Heart left ventricle (tissue), 16 donors: ENCODE measurements at regions not wholly inside any gene's neighbourhood (a gene's known extent, or its start where the extent isn't known, plus 50 kb on each side); places are given as distances from the start of the nearest gene placed in this dataset.

Experiments
- ATAC-seq, 4 donors: fragments of 200-7000 bp; cut with Tn5 transposase; one replicate each; pipeline ENCODE4 v1.9.1; 2020 to 2022; ENCODE audit warnings: moderate library complexity in 4 of 4, mild to moderate bottlenecking in 3 of 4, moderate number of reproducible peaks in 1 of 4
- DNase-seq, 5 donors: peaks; one replicate each; pipeline ENCODE4 v3.0.0-alpha.2; 2020
- H3K27ac ChIP-seq, 12 donors: fragments of 200-600 bp; sonication (generic) in 4 of 12; one replicate each; pipeline versions ENCODE4 v1.5.0 to v1.8.0; 2016 to 2022; ENCODE audit warnings: mild to moderate bottlenecking in 2 of 12
- H3K27me3 ChIP-seq, 9 donors: fragments of 200-600 bp; sonication (generic) in 2 of 9; one replicate each; pipeline versions ENCODE4 v1.5.1 to v1.8.0; 2016 to 2022; ENCODE audit warnings: mild to moderate bottlenecking in 3 of 9
- H3K36me3 ChIP-seq, 9 donors: fragments of 200-600 bp; sonication (generic) in 2 of 9; one replicate each; pipeline versions ENCODE4 v1.5.0 to v1.8.0; 2018 to 2022; ENCODE audit warnings: mild to moderate bottlenecking in 2 of 9
- H3K4me1 ChIP-seq, 12 donors: fragments of 200-600 bp; sonication (generic) in 4 of 12; one replicate each; pipeline versions ENCODE4 v1.5.0 to v1.8.0; 2016 to 2022; ENCODE audit warnings: mild to moderate bottlenecking in 3 of 12
- H3K4me3 ChIP-seq, 12 donors: fragments of 200-600 bp; sonication (generic) in 4 of 12; one replicate each; pipeline versions ENCODE4 v1.5.0 to v1.8.0; 2017 to 2022; ENCODE audit warnings: mild to moderate bottlenecking in 9 of 12, moderate library complexity in 4 of 12
- H3K9me3 ChIP-seq, 12 donors: fragments of 200-600 bp; sonication (generic) in 4 of 12; one replicate each; pipeline versions ENCODE4 v1.5.0 to v1.8.0; 2016 to 2022; ENCODE audit warnings: mild to moderate bottlenecking in 1 of 12
- POLR2A ChIP-seq, 2 donors: fragments of 450-650 bp; IDR thresholded peaks; one replicate each; pipeline ENCODE4 v1.6.1; 2017; ENCODE audit warnings: antibody characterized with exemption in 2 of 2, mild to moderate bottlenecking in 2 of 2, moderate library complexity in 2 of 2
- WGBS, 4 donors: extraction: QIAGEN DNeasy Blood & Tissue Kit in 2 of 4; methylation state at CpG; one replicate each; pipeline versions ENCODE4 v1.1.5 to v1.1.7; 2013 to 2018; 5-methylcytosine and 5-hydroxymethylcytosine counted together
- intact Hi-C, 10 donors: fragments of 100-400 bp; cut with DNase I; formaldehyde crosslinking; loops; one replicate each; pipeline versions ENCODE4 v1.11.1 to v1.14.2; 2022
- TF ChIP-seq, protein P1 (sequence below), 12 donors: fragments of 200-600 bp; sonication (generic) in 4 of 12; IDR thresholded peaks; one replicate each; pipeline versions ENCODE4 v1.5.0 to v1.8.0; 2018 to 2022; ENCODE audit warnings: antibody characterized with exemption in 12 of 12, mild to moderate bottlenecking in 5 of 12
- donor health status: ischemic (EF 13 %, LVEDD 7.1; RV severe dilation, severe dysfunction).
- donor health status: healthy with polysubstance abuse.
- donor health status: DM: no; HTN: yes; CAD: no.
- donor health status: DM: no; HTN: no; CAD: no.
- donor health status: ischemic (EF 25% LVEDD 6.9; RV normal size, moderate dysfunction).
- donor health status: ischemic (EF 25% LVEDD 5.7; RV mildly dilated, moderate dysfunction).
- donor health status: healthy.
- donor health status: DM: yes; HTN: yes; CAD: no.
- donor health status: ischemic (EF 35%, LVEDD 5.7; RV mildly dilated, moderate dysfunction).
- donor health status: nonischemic (EF 11% LVEDD 7.7; RV severe dilation, severe dysfunction).
- donor health status: DM: yes; HTN: yes; CAD: no.
- donor health status: PGD.
- donor health status: ischemic (EF 29% LVEDD 5.4; RV normal size, mild dysfunction).
- donor health status: nonischemic (EF 23%, LVEDD 6.1; RV moderate dilation, normal function).

DNA sequence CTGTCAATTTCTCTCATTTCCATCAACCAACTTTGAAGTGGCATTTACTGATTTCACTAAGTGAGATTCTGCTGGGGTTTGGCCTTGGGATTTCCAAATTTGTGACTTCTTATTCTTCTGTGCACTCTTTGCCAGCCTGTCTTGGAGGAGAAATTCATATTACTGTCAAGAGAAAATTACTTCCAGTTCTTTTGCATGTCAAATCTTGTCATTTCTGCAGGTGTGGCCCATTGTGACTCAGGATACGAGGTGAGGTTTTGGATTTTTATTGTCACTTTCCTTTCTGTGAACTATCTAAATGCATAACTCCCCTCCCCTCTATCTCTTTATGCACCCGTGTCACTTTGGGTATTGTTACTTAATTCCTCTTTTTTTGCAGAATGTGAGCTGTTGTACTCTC is 102.6 kb upstream of the GUCY1A1 start:
- 76 to 88% (median 83%) methylated on average over 2 of the region's 2 CpGs for WGBS, 4 donors
- no peak for DNase-seq
- H3K4me3 ChIP-seq = no peak overlapping the region
- no peaks in the 10 kb centered on the region for H3K36me3 ChIP-seq
- ATAC-seq = no peak
- TF ChIP-seq POLR2A (IDR thresholded peaks at IDR 0.05) = no peak
- TF ChIP-seq, protein P1, sequence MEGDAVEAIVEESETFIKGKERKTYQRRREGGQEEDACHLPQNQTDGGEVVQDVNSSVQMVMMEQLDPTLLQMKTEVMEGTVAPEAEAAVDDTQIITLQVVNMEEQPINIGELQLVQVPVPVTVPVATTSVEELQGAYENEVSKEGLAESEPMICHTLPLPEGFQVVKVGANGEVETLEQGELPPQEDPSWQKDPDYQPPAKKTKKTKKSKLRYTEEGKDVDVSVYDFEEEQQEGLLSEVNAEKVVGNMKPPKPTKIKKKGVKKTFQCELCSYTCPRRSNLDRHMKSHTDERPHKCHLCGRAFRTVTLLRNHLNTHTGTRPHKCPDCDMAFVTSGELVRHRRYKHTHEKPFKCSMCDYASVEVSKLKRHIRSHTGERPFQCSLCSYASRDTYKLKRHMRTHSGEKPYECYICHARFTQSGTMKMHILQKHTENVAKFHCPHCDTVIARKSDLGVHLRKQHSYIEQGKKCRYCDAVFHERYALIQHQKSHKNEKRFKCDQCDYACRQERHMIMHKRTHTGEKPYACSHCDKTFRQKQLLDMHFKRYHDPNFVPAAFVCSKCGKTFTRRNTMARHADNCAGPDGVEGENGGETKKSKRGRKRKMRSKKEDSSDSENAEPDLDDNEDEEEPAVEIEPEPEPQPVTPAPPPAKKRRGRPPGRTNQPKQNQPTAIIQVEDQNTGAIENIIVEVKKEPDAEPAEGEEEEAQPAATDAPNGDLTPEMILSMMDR (IDR thresholded peaks at IDR 0.05) = no peak
- no peaks in the 10 kb centered on the region for H3K9me3 ChIP-seq
- H3K27me3 ChIP-seq = no peaks in the 10 kb centered on the region
- intact Hi-C loops = no loop called here
- H3K4me1 ChIP-seq = no peaks in the 10 kb centered on the region
- H3K27ac ChIP-seq = no peak overlapping the region

DNA sequence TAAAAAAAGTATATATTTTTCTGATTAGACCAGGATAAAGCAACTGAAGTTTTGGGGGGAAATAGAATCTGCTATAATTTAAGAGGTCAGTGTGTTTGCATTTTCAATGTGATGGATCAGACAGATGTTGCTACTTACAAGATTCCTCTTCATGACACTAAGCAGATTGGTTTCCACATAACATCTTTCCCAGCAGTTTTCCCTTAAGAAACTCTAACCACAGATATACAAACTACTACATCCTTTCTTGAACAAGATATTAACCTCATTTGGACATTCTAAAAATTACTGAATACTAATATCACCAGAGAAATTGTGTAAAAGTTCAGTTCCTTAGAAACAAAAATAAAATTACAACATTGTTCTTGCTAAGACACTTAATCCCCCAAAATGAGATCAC is 106.7 kb upstream of the GUCY1A1 start:
- Histone ChIP-seq H3K27ac (no peak overlapping the region), H3K36me3 (no peaks in the 10 kb centered on the region), H3K9me3 (peaks cover 0 to 32% (median 2%) of the 10 kb centered on the region in 12 donors), H3K4me3 (no peak overlapping the region), H3K4me1 (no peaks in the 10 kb centered on the region), H3K27me3 (no peaks in the 10 kb centered on the region)
- ATAC-seq (no peak), DNase-seq (no peak)
- intact Hi-C loops = no loop called here
- TF ChIP-seq, protein P1 (IDR thresholded peaks at IDR 0.05) = no peak

DNA sequence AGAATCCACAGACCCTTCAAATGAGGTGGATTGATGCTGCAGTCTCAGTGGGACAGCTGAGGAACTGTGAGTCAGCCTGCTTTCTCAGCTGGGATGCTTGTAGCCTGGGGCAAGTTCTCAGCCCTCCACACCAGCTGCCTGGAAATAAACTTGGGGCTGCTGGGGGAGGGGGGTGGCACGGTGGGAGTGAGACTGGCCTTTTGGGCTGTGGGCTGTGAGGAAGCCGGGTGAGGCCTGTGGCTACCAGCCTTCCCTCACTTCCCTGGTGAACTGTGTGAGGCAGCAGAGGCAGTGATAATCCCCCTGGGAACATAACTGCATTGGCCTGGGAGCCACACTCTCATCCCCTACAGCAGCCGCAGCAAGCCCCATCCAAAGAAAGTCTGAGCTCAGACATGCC is 114.5 kb upstream of the GUCY1A1 start:
- intact Hi-C loops = no loop called here
- no peak overlapping the region for H3K4me3 ChIP-seq

GRCh38 chr4:155548173-155548572 is 118.5 kb upstream of the GUCY1A1 start:
- DNase-seq = no peak
- Histone ChIP-seq H3K27ac (no peak overlapping the region), H3K36me3 (no peaks in the 10 kb centered on the region), H3K4me1 (peaks cover 0 to 23% (median 6%) of the 10 kb centered on the region in 12 donors), H3K4me3 (no peak overlapping the region), H3K9me3 (peaks cover 0 to 10% (median 2%) of the 10 kb centered on the region in 12 donors), H3K27me3 (no peaks in the 10 kb centered on the region)
- no peak for TF ChIP-seq POLR2A (IDR thresholded peaks at IDR 0.05)
- TF ChIP-seq, protein P1 (IDR thresholded peaks at IDR 0.05) = no peak
- no peak for ATAC-seq
- intact Hi-C loops = no loop called here
- WGBS, 4 donors = 40 to 65% (median 46%) methylated on average over 2 of the region's 2 CpGs

More for the DNA sequence above, 114.5 kb upstream of the GUCY1A1 start:
- H3K36me3 ChIP-seq = no peaks in the 10 kb centered on the region
- H3K27me3 ChIP-seq = no peaks in the 10 kb centered on the region
- DNase-seq = no peak
- TF ChIP-seq, protein P1 (IDR thresholded peaks at IDR 0.05) = no peak
- TF ChIP-seq POLR2A (IDR thresholded peaks at IDR 0.05) = no peak
- no peak for ATAC-seq
- H3K9me3 ChIP-seq = peaks cover 0 to 43% (median 6%) of the 10 kb centered on the region in 12 donors
- H3K4me1 ChIP-seq = peaks cover 0 to 3% (median 0%) of the 10 kb centered on the region in 12 donors
- no peak overlapping the region for H3K27ac ChIP-seq
- 88 to 100% (median 92%) methylated on average over 1 to 3 of the region's 3 CpGs for WGBS, 4 donors
